Esophagus (tissue), 2 donors: ENCODE measurements at regions not wholly inside any gene's neighbourhood (a gene's known extent, or its start where the extent isn't known, plus 50 kb on each side); places are given as distances from the start of the nearest gene placed in this dataset.

Experiments
- H3K27ac ChIP-seq, 2 donors: one replicate each; pipeline ENCODE4 v1.5.1; 2013; ENCODE audit warnings: low read depth in 2 of 2, mild to moderate bottlenecking in 2 of 2, inconsistent platforms in 1 of 2, low read length in 1 of 2, moderate library complexity in 1 of 2
- H3K27me3 ChIP-seq, 2 donors: one replicate each; pipeline ENCODE4 v1.6.1; 2013; ENCODE audit warnings: low read length in 2 of 2, control low read depth in 1 of 2, mild to moderate bottlenecking in 1 of 2; ENCODE audit not compliant: insufficient read depth in 2 of 2, control insufficient read depth in 1 of 2
- H3K36me3 ChIP-seq, 2 donors: one replicate each; pipeline ENCODE4 v1.6.1; 2013; ENCODE audit warnings: low read length in 1 of 2; ENCODE audit not compliant: control insufficient read depth in 2 of 2, insufficient read depth in 2 of 2
- H3K4me1 ChIP-seq, 2 donors: one replicate each; pipeline ENCODE4 v1.6.1; 2013; ENCODE audit warnings: low read length in 1 of 2; ENCODE audit not compliant: control insufficient read depth in 2 of 2, insufficient read depth in 2 of 2
- H3K4me3 ChIP-seq, 2 donors: one replicate each; pipeline ENCODE4 v1.5.1; 2013; ENCODE audit warnings: low read length in 2 of 2, mild to moderate bottlenecking in 2 of 2, low read depth in 1 of 2, moderate library complexity in 1 of 2
- H3K9me3 ChIP-seq, 2 donors: one replicate each; pipeline ENCODE4 v1.6.1; 2013; ENCODE audit warnings: mild to moderate bottlenecking in 2 of 2, low read depth in 1 of 2, low read length in 1 of 2, moderate library complexity in 1 of 2; ENCODE audit not compliant: control insufficient read depth in 2 of 2, insufficient read depth in 1 of 2
- WGBS, 2 donors: extraction: QIAGEN DNeasy Blood & Tissue Kit; methylation state at CpG; one replicate each; pipeline ENCODE4 v1.1.7; 2013; 5-methylcytosine and 5-hydroxymethylcytosine counted together
- donor health status: healthy with polysubstance abuse.
- donor health status: Bipolar disorder and iron deficiency.

DNA sequence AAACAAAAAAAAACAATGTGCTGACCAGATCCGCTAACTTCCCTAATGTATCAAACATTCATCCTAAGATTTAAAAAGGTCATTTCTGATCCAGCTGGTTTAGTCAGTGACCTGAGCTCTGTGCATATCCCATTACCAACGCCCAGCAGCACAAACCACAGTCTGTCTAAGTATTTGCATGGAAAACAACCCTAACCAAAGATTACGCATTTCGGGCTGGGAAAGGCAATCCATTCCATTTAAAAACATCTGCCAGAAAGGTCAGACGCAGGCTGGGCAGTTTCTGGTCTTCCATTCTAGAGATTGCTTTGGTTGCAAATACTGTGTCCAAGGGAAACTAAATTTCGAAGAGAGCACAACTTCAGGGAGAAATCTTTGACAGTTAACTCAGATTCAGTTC is 234.9 kb downstream of the FLRT2 start:
- no peaks in the 10 kb centered on the region for H3K9me3 ChIP-seq
- H3K36me3 ChIP-seq = no peaks in the 10 kb centered on the region
- no peak overlapping the region for H3K27ac ChIP-seq
- no peaks in the 10 kb centered on the region for H3K27me3 ChIP-seq
- WGBS, 2 donors = 77 to 79% methylated on average over 6 of the region's 6 CpGs
- H3K4me3 ChIP-seq = no peak overlapping the region
- H3K4me1 ChIP-seq = no peaks in the 10 kb centered on the region

DNA sequence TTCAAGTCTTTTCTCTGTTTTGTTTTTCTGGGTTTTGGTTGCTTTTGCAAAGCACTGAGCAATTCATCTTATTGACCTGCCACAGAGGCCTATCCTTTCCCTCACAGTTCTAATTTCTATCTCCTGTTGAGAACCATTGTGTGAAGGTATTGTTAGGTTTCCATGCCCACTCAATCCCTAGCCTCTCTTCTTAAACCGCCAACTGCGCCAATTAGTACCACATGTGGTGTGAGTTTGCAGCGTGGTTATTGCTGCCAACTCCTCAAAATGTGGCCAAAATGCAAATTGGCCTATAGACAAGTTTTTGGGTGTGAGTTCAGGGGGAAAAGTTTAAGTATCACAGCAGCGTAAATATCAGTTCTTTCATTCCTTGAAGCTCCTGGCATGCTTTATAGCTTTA is 232.6 kb downstream of the FLRT2 start:
- Histone ChIP-seq H3K27ac (no peak overlapping the region), H3K27me3 (no peaks in the 10 kb centered on the region), H3K9me3 (no peaks in the 10 kb centered on the region), H3K4me1 (no peaks in the 10 kb centered on the region), H3K4me3 (no peak overlapping the region), H3K36me3 (no peaks in the 10 kb centered on the region)
- 85% methylated on average over 4 of the region's 4 CpGs for WGBS, 2 donors

DNA sequence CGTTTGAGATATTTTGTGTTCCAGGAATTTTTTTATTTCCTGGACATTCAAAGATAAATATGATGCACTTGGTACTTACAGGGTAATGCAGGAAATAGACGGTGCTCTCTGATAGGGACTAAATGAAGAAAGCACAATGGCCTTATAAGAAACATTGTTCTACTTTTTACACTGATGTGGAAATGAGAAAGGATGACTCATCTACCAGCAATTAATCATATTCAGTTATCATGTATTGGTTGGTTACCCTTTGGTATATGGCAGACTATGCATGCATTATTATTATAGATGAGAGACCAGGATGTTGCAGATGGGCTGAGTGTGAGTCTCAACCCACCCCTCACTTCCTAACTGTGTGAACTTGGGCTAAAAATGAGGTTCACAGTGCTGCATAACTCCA is 222.2 kb downstream of the FLRT2 start:
- Histone ChIP-seq H3K4me1 (no peaks in the 10 kb centered on the region), H3K36me3 (no peaks in the 10 kb centered on the region), H3K9me3 (no peaks in the 10 kb centered on the region), H3K4me3 (no peak overlapping the region), H3K27me3 (no peaks in the 10 kb centered on the region), H3K27ac (no peak overlapping the region)
- WGBS, 2 donors = 51 to 75% methylated on average over 2 of the region's 2 CpGs

DNA sequence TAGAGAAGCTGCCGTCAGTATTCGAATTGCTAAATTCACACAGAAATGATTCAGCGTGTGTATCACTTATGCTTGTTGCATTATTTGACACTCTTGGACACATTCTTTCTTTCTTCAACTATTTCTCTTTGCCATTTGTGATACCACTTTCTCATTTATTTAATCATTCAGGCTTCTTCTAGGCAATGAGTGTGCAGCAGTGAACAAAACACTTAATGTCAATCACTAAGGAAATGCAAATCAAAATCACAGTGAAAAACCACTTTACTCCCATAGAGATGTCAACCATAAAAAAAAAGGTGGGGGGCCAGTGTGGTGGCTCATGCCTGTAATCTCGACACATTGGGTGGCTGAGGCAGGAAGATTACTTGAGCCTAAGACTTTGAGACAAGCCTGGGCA is 214.6 kb downstream of the FLRT2 start:
- Histone ChIP-seq H3K27me3 (no peaks in the 10 kb centered on the region), H3K4me3 (no peak overlapping the region), H3K27ac (no peak overlapping the region), H3K4me1 (no peaks in the 10 kb centered on the region), H3K9me3 (no peaks in the 10 kb centered on the region), H3K36me3 (no peaks in the 10 kb centered on the region)
- WGBS, 2 donors = 82 to 90% methylated on average over 4 of the region's 4 CpGs

DNA sequence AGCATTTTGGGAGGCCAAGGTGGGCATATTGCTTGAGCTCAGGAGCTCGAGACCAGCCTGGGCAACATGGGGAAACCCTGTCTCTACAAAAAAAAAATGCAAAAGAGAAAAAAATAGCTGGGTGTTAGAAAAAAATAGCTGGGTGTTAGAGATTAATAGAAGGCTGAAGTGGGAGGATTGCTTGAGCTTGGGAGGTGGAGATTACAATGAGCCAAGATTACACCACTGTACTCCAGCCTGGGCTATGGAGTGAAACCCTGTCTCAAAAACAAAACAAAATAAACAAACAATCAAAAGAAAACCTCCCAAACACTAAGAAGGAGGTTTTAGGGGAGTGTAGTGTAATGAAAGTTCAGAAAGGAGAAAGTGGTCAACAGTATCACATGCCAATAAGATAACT is 202.1 kb downstream of the FLRT2 start:
- Histone ChIP-seq H3K27me3 (no peaks in the 10 kb centered on the region), H3K9me3 (no peaks in the 10 kb centered on the region), H3K27ac (no peak overlapping the region), H3K4me1 (no peaks in the 10 kb centered on the region), H3K4me3 (no peak overlapping the region), H3K36me3 (no peaks in the 10 kb centered on the region)
- 50 to 59% methylated on average over 1 of the region's 1 CpG for WGBS, 2 donors

DNA sequence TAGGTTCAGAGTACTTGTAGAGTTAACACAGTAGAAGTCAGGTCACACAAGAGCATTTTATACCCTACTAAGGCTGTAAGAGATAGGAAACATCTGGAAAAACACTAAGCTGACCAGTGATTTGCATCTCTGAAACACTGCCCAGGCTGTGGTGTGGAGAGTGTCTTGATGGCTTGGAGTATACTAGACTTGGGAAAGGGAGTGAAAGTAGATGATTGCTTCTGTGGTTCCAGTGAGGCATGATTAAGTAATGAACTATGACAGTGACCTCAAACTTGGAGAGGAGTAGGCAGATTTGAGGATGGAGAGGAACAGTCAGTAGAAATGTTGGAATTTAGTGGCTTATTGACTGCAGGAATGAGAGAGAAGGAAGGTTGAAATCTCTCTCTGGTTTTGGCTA is 201.2 kb downstream of the FLRT2 start:
- Histone ChIP-seq H3K9me3 (no peaks in the 10 kb centered on the region), H3K36me3 (no peaks in the 10 kb centered on the region), H3K4me3 (no peak overlapping the region), H3K27ac (no peak overlapping the region), H3K27me3 (no peaks in the 10 kb centered on the region), H3K4me1 (no peaks in the 10 kb centered on the region)

DNA sequence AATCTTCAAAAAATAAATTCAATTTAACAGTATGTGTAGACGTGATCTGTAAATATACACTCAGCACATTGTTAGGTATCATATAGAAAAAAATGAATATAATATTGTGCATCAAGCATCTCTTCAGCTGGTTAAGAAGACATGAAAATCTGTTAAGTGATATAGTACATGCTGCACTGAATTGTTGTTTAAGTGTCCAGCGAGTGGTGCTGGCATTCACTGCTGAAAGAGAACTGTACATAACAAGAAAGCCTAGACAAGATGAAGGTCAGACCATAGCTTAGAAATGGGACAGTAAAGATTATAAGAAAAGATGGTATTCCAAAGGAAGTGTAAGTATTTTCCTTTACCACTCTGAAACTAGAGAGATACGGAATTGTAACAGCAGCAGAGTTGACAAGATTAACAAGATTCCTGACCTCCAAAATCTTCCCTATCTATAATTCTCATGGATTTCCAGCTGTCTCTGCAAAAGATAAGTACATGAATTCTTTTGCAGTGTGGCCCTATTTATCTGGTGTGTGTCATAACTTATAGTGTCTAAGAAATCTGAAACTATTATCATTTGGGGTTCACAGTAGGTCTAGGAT is 198.6 kb downstream of the FLRT2 start:
- WGBS, 2 donors = 57 to 60% methylated on average over 3 of the region's 3 CpGs
- no peak overlapping the region for H3K27ac ChIP-seq
- no peaks in the 10 kb centered on the region for H3K27me3 ChIP-seq
- H3K36me3 ChIP-seq = no peaks in the 10 kb centered on the region
- H3K4me3 ChIP-seq = no peak overlapping the region
- H3K9me3 ChIP-seq = no peaks in the 10 kb centered on the region
- no peaks in the 10 kb centered on the region for H3K4me1 ChIP-seq

DNA sequence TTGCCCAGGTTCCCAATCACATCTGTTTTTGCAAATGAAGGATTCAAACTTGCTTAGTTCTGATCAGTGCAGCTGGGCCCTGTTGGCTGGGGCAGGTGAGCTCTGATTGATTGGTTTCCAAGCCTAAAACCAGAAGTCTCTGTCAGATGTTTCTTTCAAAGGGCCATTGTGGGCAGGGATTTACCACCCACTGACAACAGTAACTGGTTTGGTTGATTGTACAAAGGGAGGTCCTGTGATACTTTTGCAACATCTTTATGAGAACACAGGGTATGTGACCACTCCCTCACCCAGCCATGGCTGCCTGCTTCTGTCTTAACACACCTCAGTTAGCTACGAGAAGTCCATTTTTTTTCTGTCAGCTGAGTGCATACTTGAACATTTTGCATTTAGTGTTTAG is 184.1 kb downstream of the FLRT2 start:
- H3K4me3 ChIP-seq = no peak overlapping the region
- 81 to 86% methylated on average over 1 of the region's 1 CpG for WGBS, 2 donors
- H3K4me1 ChIP-seq = no peaks in the 10 kb centered on the region
- no peaks in the 10 kb centered on the region for H3K9me3 ChIP-seq
- no peak overlapping the region for H3K27ac ChIP-seq
- H3K27me3 ChIP-seq = no peaks in the 10 kb centered on the region
- H3K36me3 ChIP-seq = no peaks in the 10 kb centered on the region

DNA sequence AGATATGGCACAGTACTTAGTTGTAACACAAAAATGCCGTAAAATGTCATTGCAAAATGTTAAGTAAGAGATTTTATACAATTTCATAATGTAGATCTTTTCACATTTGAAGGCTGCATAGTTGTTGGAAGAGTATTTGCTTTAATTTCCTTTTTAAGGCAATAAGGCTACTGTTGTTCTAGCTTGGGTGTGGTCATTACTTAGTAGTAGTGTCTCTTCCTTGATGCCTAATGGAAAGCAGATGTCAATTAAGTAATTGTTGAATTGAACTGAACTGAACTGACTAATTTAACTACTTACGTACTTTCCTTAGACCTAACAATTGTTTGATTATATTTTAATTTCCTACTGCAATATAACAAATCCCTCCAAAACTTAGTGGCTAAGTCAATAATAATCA is 181.7 kb downstream of the FLRT2 start:
- Histone ChIP-seq H3K27ac (no peak overlapping the region), H3K4me1 (no peaks in the 10 kb centered on the region), H3K4me3 (no peak overlapping the region), H3K27me3 (no peaks in the 10 kb centered on the region), H3K36me3 (no peaks in the 10 kb centered on the region), H3K9me3 (no peaks in the 10 kb centered on the region)
- whole genome bisulfite sequencing, 2 donors = 86 to 93% methylated on average over 2 of the region's 2 CpGs
